ENCODE measurements at regions not wholly inside any gene's neighbourhood (a gene's known extent, or its start where the extent isn't known, plus 50 kb on each side); places are given as distances from the start of the nearest gene placed in this dataset.
"Not testable (repeated sequence)": the region's sequence is repeated elsewhere in the genome, so short reads cannot be mapped to it uniquely, and the experiment has no call there.

GRCh38 chr15:26125664-26126063 lies 262.5 kb upstream of the ATP10A start:
- no peak for DNase-seq (ENCODE audit: low spot score)

- no peak for DNase-seq (ENCODE audit: low spot score)
These were observed 256.2 kb upstream of the ATP10A start for GRCh38 chr15:26119322-26119721.

- no peak for DNase-seq (ENCODE audit: low spot score)
These were observed 252.3 kb upstream of the ATP10A start for GRCh38 chr15:26115229-26115943.

- not testable (repeated sequence) for DNase-seq (ENCODE audit: low spot score)
These were observed 251.0 kb upstream of the ATP10A start for GRCh38 chr15:26114128-26114527.

GRCh38 chr15:26113296-26113695 lies 250.2 kb upstream of the ATP10A start:
- DNase-seq (ENCODE audit: low spot score), result no peak

GRCh38 chr15:26109203-26109602 lies 246.1 kb upstream of the ATP10A start:
- DNase-seq (ENCODE audit: low spot score), result no peak

- no peak for DNase-seq (ENCODE audit: low spot score)
These were observed 243.4 kb upstream of the ATP10A start for GRCh38 chr15:26106556-26106955.

GRCh38 chr15:26103002-26103404 lies 239.9 kb upstream of the ATP10A start:
- no peak for DNase-seq (ENCODE audit: low spot score)

- DNase-seq (ENCODE audit: low spot score), result no peak
These were observed 239.2 kb upstream of the ATP10A start for GRCh38 chr15:26102365-26102764.

- no peak for DNase-seq (ENCODE audit: low spot score)
These were observed 238.3 kb upstream of the ATP10A start for GRCh38 chr15:26101443-26101842.

GRCh38 chr15:26098801-26099200 lies 235.7 kb upstream of the ATP10A start:
- DNase-seq (ENCODE audit: low spot score), result no peak

GRCh38 chr15:26097216-26097615 lies 234.1 kb upstream of the ATP10A start:
- DNase-seq (ENCODE audit: low spot score), result no peak

- no peak for DNase-seq (ENCODE audit: low spot score)
These were observed 233.5 kb upstream of the ATP10A start for GRCh38 chr15:26096581-26096980.

- DNase-seq (ENCODE audit: low spot score), result no peak
These were observed 232.7 kb upstream of the ATP10A start for GRCh38 chr15:26095710-26096330.

GRCh38 chr15:26091184-26091583 lies 228.1 kb upstream of the ATP10A start:
- DNase-seq (ENCODE audit: low spot score), result no peak

- DNase-seq (ENCODE audit: low spot score), result no peak
These were observed 224.8 kb upstream of the ATP10A start for GRCh38 chr15:26087881-26088280.

- DNase-seq (ENCODE audit: low spot score), result no peak
These were observed 224.3 kb upstream of the ATP10A start for GRCh38 chr15:26087395-26087794.

GRCh38 chr15:26084771-26085170 lies 221.6 kb upstream of the ATP10A start:
- DNase-seq (ENCODE audit: low spot score), result no peak

- no peak for DNase-seq (ENCODE audit: low spot score)
These were observed 220.8 kb upstream of the ATP10A start for GRCh38 chr15:26083896-26084295.

GRCh38 chr15:26083457-26083856 lies 220.3 kb upstream of the ATP10A start:
- DNase-seq (ENCODE audit: low spot score), result no peak

- DNase-seq (ENCODE audit: low spot score), result peak; percentile 96
These were observed 219.3 kb upstream of the ATP10A start for GRCh38 chr15:26082221-26083109.

- DNase-seq (ENCODE audit: low spot score), result no peak
These were observed 218.7 kb upstream of the ATP10A start for GRCh38 chr15:26081758-26082220.

GRCh38 chr15:26075770-26076169 lies 212.6 kb upstream of the ATP10A start:
- DNase-seq (ENCODE audit: low spot score), result no peak

All from CD4-positive, alpha-beta T cell treated with Interleukin-6 at 100 ng/mL for 8 hours (primary cell).